GM23338 (cell line): ENCODE measurements at regions not wholly inside any gene's neighbourhood (a gene's known extent, or its start where the extent isn't known, plus 50 kb on each side); places are given as distances from the start of the nearest gene placed in this dataset.

Source experiments
- ATAC-seq: fragments of 200-7000 bp; cut with Tn5 transposase; 3 replicates; pipeline ENCODE4 v1.9.1; 2020
- DNase-seq: peaks from one replicate; pipeline ENCODE4 v3.0.0-alpha.2; 2015; ENCODE audit warnings: low spot score
- H2AFZ ChIP-seq: fragments of 200-600 bp; sonication (generic); 2 replicates; pipeline ENCODE4 v1.8.0; 2016; ENCODE audit warnings: antibody characterized with exemption, mild to moderate bottlenecking, moderate library complexity
- H3F3A ChIP-seq: fragments of 200-600 bp; sonication (generic); replicated peaks from 2 replicates; pipeline ENCODE4 v1.8.0; 2017; ENCODE audit warnings: antibody characterized with exemption, mixed run types, low read depth
- H3K27ac ChIP-seq: fragments of 200-600 bp; sonication (generic); 2 replicates; pipeline ENCODE4 v1.6.1; 2016; ENCODE audit warnings: low read depth
- H3K27me3 ChIP-seq: fragments of 200-600 bp; sonication (generic); 2 replicates; pipeline ENCODE4 v1.8.0; 2016; ENCODE audit warnings: mild to moderate bottlenecking, mixed run types, moderate library complexity; ENCODE audit not compliant: insufficient read depth
- H3K36me3 ChIP-seq: fragments of 200-600 bp; sonication (generic); 2 replicates; pipeline ENCODE4 v1.8.0; 2016; ENCODE audit warnings: mild to moderate bottlenecking; ENCODE audit not compliant: insufficient read depth
- H3K4me1 ChIP-seq: fragments of 200-600 bp; sonication (generic); 2 replicates; pipeline ENCODE4 v1.8.0; 2016; ENCODE audit warnings: mild to moderate bottlenecking, moderate library complexity; ENCODE audit not compliant: insufficient read depth
- H3K4me2 ChIP-seq: fragments of 200-600 bp; sonication (generic); 2 replicates; pipeline ENCODE4 v1.7.1; 2017; ENCODE audit warnings: mixed run types
- H3K4me3 ChIP-seq: fragments of 200-600 bp; sonication (generic); 2 replicates; pipeline ENCODE4 v1.6.1; 2016; ENCODE audit warnings: mixed run types
- H3K79me2 ChIP-seq: fragments of 200-600 bp; sonication (generic); replicated peaks from 2 replicates; pipeline ENCODE4 v1.8.0; 2017; ENCODE audit warnings: mild to moderate bottlenecking; ENCODE audit not compliant: insufficient read depth
- H3K9me2 ChIP-seq: fragments of 200-600 bp; sonication (generic); 2 replicates; pipeline ENCODE4 v1.8.0; 2017; ENCODE audit not compliant: insufficient read depth
- H4K20me1 ChIP-seq: fragments of 200-600 bp; sonication (generic); replicated peaks from 2 replicates; pipeline ENCODE4 v1.8.0; 2017; ENCODE audit warnings: mild to moderate bottlenecking; ENCODE audit not compliant: insufficient read depth
- H3K27ac Mint-ChIP-seq: 2 replicates; pipeline ENCODE4 v1.8.0; 2020; ENCODE audit warnings: inconsistent platforms, mild to moderate bottlenecking, moderate library complexity, mixed read lengths
- H3K27me3 Mint-ChIP-seq: 3 replicates; pipeline ENCODE4 v1.8.0; 2022; ENCODE audit warnings: low read depth, mild to moderate bottlenecking, moderate library complexity, mixed read lengths, inconsistent platforms; ENCODE audit not compliant: insufficient read depth, poor library complexity
- H3K36me3 Mint-ChIP-seq: 3 replicates; pipeline ENCODE4 v1.8.0; 2021; ENCODE audit warnings: low read depth, mild to moderate bottlenecking, inconsistent platforms, moderate library complexity, mixed read lengths
- H3K4me1 Mint-ChIP-seq: 3 replicates; pipeline ENCODE4 v1.8.0; 2020; ENCODE audit warnings: mild to moderate bottlenecking, inconsistent platforms, mixed read lengths
- H3K4me3 Mint-ChIP-seq: 3 replicates; pipeline ENCODE4 v1.8.0; 2021; ENCODE audit warnings: moderate library complexity, mild to moderate bottlenecking, inconsistent platforms, mixed read lengths
- H3K9me3 Mint-ChIP-seq: 3 replicates; pipeline ENCODE4 v1.8.0; 2020; ENCODE audit warnings: moderate library complexity, mild to moderate bottlenecking, inconsistent platforms, mixed read lengths
- CREB1 ChIP-seq: fragments of 250-450 bp; sonication (Bioruptor Pico); IDR thresholded peaks from 2 replicates; pipeline ENCODE4 v1.5.0; 2020; ENCODE audit warnings: low read depth, mild to moderate bottlenecking, moderate library complexity
- EZH2 ChIP-seq: fragments of 200-600 bp; sonication (generic); IDR thresholded peaks from one replicate; pipeline ENCODE4 v1.8.0; 2017; ENCODE audit warnings: antibody characterized with exemption, mild to moderate bottlenecking, low read depth; ENCODE audit not compliant: unreplicated experiment
- EZH2phosphoT487 ChIP-seq: fragments of 200-600 bp; sonication (generic); IDR thresholded peaks from one replicate; pipeline ENCODE4 v1.8.1; 2018; ENCODE audit warnings: antibody characterized with exemption; ENCODE audit not compliant: unreplicated experiment
- JUNB ChIP-seq: IDR thresholded peaks from one replicate; pipeline ENCODE4 v1.6.1; 2016; ENCODE audit warnings: antibody characterized with exemption; ENCODE audit not compliant: unreplicated experiment
- NANOG ChIP-seq: IDR thresholded peaks from 2 replicates; pipeline ENCODE4 v1.6.1; 2016; ENCODE audit warnings: antibody characterized with exemption, borderline replicate concordance
- POLR2AphosphoS5 ChIP-seq: IDR thresholded peaks from 2 replicates; pipeline ENCODE4 v1.6.1; 2016; ENCODE audit warnings: antibody characterized with exemption, low read depth
- STAT1 ChIP-seq: IDR thresholded peaks from one replicate; pipeline ENCODE4 v1.6.1; 2016; ENCODE audit warnings: antibody characterized with exemption; ENCODE audit not compliant: unreplicated experiment
- ZNF114 ChIP-seq: fragments of 250-450 bp; sonication (Bioruptor Pico); IDR thresholded peaks from 2 replicates; pipeline ENCODE4 v1.5.0; 2020; ENCODE audit warnings: mild to moderate bottlenecking, moderate library complexity
- ZNF331 ChIP-seq: fragments of 250-450 bp; sonication (Bioruptor Pico); IDR thresholded peaks from 2 replicates; pipeline ENCODE4 v1.5.0; 2020; ENCODE audit warnings: low read depth, mild to moderate bottlenecking, moderate library complexity
- TF ChIP-seq, protein P1 (sequence below): fragments of 250-450 bp; sonication (Bioruptor Pico); IDR thresholded peaks from 2 replicates; pipeline ENCODE4 v1.5.0; 2020; ENCODE audit warnings: mild to moderate bottlenecking, moderate library complexity
- TF ChIP-seq, protein P2 (sequence below), 2 experiments: fragments of 200-600 bp in 1 of 2; sonication (generic) in 1 of 2; conservative IDR thresholded peaks; 2 replicates each; pipeline versions ENCODE4 v1.5.1 to v1.6.1; 2016 to 2017; ENCODE audit warnings: antibody characterized with exemption in 2 of 2, low read depth in 2 of 2, mild to moderate bottlenecking in 2 of 2, moderate library complexity in 1 of 2
- TF ChIP-seq, protein P3 (sequence below): IDR thresholded peaks from one replicate; pipeline ENCODE4 v1.6.1; 2018; ENCODE audit warnings: antibody characterized with exemption; ENCODE audit not compliant: unreplicated experiment
- TF ChIP-seq, protein P4 (sequence below): IDR thresholded peaks from 2 replicates; pipeline ENCODE4 v1.6.1; 2016; ENCODE audit warnings: antibody characterized with exemption

DNA sequence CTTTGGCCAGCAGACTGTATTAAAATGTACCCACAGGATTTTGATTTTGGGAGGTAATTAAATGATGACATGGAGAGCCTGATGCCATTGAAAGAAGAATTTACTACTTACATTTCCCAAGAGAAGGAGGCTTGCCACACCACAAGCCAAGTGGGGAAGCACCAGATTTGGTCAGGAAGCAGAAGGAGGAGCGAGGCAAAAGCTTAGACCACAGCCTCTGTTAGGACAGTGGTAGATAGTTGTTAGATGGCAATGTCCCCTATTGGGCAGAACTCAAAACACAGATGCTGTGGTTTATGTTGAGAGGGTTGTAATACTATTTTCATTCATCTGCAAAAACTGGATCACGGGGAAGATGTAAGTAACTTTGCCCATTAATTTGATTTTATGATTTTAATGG lies 709.4 kb downstream of the VRK1 start (continued):
- TF ChIP-seq, protein P1, sequence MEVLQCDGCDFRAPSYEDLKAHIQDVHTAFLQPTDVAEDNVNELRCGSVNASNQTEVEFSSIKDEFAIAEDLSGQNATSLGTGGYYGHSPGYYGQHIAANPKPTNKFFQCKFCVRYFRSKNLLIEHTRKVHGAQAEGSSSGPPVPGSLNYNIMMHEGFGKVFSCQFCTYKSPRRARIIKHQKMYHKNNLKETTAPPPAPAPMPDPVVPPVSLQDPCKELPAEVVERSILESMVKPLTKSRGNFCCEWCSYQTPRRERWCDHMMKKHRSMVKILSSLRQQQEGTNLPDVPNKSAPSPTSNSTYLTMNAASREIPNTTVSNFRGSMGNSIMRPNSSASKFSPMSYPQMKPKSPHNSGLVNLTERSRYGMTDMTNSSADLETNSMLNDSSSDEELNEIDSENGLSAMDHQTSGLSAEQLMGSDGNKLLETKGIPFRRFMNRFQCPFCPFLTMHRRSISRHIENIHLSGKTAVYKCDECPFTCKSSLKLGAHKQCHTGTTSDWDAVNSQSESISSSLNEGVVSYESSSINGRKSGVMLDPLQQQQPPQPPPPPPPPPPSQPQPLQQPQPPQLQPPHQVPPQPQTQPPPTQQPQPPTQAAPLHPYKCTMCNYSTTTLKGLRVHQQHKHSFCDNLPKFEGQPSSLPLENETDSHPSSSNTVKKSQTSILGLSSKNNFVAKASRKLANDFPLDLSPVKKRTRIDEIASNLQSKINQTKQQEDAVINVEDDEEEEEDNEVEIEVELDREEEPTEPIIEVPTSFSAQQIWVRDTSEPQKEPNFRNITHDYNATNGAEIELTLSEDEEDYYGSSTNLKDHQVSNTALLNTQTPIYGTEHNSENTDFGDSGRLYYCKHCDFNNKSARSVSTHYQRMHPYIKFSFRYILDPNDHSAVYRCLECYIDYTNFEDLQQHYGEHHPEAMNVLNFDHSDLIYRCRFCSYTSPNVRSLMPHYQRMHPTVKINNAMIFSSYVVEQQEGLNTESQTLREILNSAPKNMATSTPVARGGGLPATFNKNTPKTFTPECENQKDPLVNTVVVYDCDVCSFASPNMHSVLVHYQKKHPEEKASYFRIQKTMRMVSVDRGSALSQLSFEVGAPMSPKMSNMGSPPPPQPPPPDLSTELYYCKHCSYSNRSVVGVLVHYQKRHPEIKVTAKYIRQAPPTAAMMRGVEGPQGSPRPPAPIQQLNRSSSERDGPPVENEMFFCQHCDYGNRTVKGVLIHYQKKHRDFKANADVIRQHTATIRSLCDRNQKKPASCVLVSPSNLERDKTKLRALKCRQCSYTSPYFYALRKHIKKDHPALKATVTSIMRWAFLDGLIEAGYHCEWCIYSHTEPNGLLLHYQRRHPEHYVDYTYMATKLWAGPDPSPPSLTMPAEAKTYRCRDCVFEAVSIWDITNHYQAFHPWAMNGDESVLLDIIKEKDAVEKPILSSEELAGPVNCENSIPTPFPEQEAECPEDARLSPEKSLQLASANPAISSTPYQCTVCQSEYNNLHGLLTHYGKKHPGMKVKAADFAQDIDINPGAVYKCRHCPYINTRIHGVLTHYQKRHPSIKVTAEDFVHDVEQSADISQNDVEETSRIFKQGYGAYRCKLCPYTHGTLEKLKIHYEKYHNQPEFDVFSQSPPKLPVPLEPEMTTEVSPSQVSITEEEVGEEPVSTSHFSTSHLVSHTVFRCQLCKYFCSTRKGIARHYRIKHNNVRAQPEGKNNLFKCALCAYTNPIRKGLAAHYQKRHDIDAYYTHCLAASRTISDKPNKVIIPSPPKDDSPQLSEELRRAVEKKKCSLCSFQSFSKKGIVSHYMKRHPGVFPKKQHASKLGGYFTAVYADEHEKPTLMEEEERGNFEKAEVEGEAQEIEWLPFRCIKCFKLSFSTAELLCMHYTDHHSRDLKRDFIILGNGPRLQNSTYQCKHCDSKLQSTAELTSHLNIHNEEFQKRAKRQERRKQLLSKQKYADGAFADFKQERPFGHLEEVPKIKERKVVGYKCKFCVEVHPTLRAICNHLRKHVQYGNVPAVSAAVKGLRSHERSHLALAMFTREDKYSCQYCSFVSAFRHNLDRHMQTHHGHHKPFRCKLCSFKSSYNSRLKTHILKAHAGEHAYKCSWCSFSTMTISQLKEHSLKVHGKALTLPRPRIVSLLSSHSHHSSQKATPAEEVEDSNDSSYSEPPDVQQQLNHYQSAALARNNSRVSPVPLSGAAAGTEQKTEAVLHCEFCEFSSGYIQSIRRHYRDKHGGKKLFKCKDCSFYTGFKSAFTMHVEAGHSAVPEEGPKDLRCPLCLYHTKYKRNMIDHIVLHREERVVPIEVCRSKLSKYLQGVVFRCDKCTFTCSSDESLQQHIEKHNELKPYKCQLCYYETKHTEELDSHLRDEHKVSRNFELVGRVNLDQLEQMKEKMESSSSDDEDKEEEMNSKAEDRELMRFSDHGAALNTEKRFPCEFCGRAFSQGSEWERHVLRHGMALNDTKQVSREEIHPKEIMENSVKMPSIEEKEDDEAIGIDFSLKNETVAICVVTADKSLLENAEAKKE (CRISPR knock-in tag), result no peak
- TF ChIP-seq, protein P2, sequence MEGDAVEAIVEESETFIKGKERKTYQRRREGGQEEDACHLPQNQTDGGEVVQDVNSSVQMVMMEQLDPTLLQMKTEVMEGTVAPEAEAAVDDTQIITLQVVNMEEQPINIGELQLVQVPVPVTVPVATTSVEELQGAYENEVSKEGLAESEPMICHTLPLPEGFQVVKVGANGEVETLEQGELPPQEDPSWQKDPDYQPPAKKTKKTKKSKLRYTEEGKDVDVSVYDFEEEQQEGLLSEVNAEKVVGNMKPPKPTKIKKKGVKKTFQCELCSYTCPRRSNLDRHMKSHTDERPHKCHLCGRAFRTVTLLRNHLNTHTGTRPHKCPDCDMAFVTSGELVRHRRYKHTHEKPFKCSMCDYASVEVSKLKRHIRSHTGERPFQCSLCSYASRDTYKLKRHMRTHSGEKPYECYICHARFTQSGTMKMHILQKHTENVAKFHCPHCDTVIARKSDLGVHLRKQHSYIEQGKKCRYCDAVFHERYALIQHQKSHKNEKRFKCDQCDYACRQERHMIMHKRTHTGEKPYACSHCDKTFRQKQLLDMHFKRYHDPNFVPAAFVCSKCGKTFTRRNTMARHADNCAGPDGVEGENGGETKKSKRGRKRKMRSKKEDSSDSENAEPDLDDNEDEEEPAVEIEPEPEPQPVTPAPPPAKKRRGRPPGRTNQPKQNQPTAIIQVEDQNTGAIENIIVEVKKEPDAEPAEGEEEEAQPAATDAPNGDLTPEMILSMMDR (conservative IDR thresholded peaks at IDR 0.05; ENCODE audit: low read depth in 2 of 2), result no peak
- no peak for TF ChIP-seq EZH2
- no peak for TF ChIP-seq CREB1 (CRISPR knock-in tag)
- TF ChIP-seq ZNF331, result no peak
- TF ChIP-seq JUNB, result no peak
- no peak for TF ChIP-seq STAT1
- no peak for TF ChIP-seq NANOG
- no peak for TF ChIP-seq ZNF114

DNA sequence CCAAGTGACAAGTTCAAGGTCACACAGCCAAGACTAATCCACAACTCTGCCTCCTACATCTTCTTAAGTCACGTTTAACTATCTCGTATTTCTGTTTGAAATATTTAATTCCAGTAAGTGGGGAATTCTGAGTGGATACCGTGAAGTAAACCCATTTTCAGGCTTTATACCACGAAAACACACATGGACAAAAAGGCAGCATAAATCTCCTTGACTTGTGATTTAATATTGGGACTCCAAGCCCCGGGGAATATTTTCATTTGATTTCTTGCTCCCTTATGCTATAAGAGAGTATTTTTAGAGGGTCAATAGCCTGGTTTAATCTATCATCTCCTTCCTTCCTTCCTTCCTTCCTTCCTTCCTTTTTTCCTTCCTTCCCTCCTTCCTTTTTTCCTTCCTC lies 716.7 kb downstream of the VRK1 start:
- Histone ChIP-seq H3K4me1 (no peaks in the 10 kb centered on the region), H3F3A (no peaks in the 10 kb centered on the region), H3K27ac (no peak overlapping the region), H3K4me3 (no peak overlapping the region), H3K27me3 (no peaks in the 10 kb centered on the region), H3K79me2 (no peaks in the 10 kb centered on the region), H2AFZ (no peak overlapping the region), H3K9me2 (peaks cover 2% of the 10 kb centered on the region), H3K4me2 (no peak overlapping the region), H3K36me3 (no peaks in the 10 kb centered on the region; the same call in 1 of the 2 replicates), H4K20me1 (no peaks in the 10 kb centered on the region)
- H3K9me3 Mint-ChIP-seq, result peaks cover 11% of the 10 kb centered on the region
- no peak overlapping the region for H3K4me3 Mint-ChIP-seq
- no peaks in the 10 kb centered on the region for H3K4me1 Mint-ChIP-seq
- DNase-seq (no peak), ATAC-seq (no peak)
- peaks cover 8% of the 10 kb centered on the region; the same call in 2 of the 3 replicates for H3K36me3 Mint-ChIP-seq
- H3K27me3 Mint-ChIP-seq, result no peaks in the 10 kb centered on the region
- H3K27ac Mint-ChIP-seq, result no peak overlapping the region
- TF ChIP-seq, protein P3, sequence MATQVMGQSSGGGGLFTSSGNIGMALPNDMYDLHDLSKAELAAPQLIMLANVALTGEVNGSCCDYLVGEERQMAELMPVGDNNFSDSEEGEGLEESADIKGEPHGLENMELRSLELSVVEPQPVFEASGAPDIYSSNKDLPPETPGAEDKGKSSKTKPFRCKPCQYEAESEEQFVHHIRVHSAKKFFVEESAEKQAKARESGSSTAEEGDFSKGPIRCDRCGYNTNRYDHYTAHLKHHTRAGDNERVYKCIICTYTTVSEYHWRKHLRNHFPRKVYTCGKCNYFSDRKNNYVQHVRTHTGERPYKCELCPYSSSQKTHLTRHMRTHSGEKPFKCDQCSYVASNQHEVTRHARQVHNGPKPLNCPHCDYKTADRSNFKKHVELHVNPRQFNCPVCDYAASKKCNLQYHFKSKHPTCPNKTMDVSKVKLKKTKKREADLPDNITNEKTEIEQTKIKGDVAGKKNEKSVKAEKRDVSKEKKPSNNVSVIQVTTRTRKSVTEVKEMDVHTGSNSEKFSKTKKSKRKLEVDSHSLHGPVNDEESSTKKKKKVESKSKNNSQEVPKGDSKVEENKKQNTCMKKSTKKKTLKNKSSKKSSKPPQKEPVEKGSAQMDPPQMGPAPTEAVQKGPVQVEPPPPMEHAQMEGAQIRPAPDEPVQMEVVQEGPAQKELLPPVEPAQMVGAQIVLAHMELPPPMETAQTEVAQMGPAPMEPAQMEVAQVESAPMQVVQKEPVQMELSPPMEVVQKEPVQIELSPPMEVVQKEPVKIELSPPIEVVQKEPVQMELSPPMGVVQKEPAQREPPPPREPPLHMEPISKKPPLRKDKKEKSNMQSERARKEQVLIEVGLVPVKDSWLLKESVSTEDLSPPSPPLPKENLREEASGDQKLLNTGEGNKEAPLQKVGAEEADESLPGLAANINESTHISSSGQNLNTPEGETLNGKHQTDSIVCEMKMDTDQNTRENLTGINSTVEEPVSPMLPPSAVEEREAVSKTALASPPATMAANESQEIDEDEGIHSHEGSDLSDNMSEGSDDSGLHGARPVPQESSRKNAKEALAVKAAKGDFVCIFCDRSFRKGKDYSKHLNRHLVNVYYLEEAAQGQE, result no peak
- TF ChIP-seq STAT1, result no peak
- TF ChIP-seq ZNF331, result no peak
- TF ChIP-seq, protein P4, sequence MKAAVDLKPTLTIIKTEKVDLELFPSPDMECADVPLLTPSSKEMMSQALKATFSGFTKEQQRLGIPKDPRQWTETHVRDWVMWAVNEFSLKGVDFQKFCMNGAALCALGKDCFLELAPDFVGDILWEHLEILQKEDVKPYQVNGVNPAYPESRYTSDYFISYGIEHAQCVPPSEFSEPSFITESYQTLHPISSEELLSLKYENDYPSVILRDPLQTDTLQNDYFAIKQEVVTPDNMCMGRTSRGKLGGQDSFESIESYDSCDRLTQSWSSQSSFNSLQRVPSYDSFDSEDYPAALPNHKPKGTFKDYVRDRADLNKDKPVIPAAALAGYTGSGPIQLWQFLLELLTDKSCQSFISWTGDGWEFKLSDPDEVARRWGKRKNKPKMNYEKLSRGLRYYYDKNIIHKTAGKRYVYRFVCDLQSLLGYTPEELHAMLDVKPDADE, result no peak
- TF ChIP-seq POLR2AphosphoS5, result no peak
- TF ChIP-seq JUNB, result no peak
- TF ChIP-seq EZH2phosphoT487, result no peak
- TF ChIP-seq ZNF114, result no peak
- TF ChIP-seq CREB1 (CRISPR knock-in tag), result no peak
- no peak for TF ChIP-seq NANOG
- TF ChIP-seq EZH2, result no peak
